ENCODE measurements at regions not wholly inside any gene's neighbourhood (a gene's known extent, or its start where the extent isn't known, plus 50 kb on each side); places are given as distances from the start of the nearest gene placed in this dataset.
"Not testable (repeated sequence)": the region's sequence is repeated elsewhere in the genome, so short reads cannot be mapped to it uniquely, and the experiment has no call there.

DNA sequence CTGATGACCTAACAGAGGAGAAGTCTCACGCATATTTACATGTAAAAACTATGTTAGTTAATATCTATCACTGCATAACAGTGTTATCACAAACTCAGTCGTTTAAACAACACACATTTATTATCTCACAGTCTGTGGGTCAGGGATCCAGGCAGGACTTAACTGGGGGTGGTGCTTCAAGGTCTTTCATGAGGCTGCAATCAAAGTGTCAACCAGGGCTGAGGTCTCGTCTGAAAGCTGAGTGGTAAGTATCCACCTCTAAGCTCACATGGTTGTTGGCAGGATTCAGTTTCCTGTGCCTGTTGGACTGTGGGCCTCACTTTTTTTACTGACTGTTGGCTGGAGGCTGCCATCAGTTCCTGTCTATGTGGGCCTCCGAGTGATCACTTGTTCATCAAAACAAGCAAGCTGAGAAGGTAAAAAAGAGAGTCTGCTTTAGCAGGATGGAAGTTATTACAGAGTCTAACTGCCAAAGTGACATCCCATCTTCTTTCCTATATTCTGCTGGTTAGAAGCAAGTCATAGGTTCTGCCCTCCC is 188.6 kb downstream of the CARTPT start:
- FAIRE-seq = no peak

DNA sequence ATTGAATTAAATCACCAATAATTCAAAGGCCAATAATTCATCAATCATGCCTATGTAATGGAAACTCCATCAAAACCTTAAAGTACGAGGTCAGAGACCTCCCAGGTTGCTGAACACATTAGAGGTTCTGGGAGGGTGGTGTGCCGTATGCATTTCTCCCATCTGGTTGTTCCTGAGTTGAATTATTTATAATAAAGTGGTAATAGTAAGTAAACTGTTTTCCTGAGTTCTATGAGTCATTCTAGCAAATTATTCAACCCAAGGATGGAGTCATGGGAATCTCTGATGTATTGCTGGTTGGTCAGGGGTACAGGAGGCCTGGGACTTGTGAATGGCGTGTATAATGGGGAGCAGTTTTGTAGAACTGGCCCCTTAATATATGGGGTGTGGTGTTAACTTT is 191.7 kb downstream of the CARTPT start:
- no peak for FAIRE-seq

DNA sequence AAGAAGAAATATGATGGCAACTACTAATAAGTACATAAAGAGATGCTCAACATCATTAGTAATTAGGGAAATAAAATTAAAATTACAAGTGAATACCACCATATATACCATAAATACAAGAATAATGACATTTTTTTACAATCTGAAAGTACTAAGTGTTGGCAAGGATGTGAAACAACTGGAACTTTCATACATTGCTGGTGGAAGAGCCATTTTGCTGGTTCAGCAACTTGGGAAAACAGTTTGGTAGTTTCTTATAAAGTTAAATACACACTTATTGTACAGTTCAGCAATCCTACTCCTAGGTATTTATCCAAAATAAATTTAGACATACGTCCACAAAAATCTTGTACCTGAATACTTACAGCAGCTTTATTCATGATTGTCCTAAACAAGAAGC is 192.9 kb downstream of the CARTPT start:
- no peak for FAIRE-seq

DNA sequence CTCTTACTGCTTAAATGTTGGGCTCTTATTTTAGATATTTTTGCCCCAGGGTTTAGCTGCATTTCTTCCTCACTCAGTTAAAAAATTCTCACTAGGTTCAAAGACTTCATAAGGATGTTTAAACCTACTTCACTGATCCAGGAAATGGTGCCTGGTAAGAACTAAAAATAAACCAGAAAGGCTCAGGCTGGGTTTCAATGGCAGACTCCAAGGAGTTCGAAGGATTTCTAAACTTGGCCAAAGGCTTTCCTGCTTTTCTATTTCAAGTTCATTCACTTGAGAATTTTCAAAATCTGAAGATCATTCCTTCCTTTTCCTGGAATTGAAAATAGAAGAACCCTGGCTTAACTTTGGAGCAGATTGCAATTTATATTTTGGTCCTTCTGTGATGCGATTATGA is 193.0 kb upstream of the MAP1B start:
- FAIRE-seq = no peak

DNA sequence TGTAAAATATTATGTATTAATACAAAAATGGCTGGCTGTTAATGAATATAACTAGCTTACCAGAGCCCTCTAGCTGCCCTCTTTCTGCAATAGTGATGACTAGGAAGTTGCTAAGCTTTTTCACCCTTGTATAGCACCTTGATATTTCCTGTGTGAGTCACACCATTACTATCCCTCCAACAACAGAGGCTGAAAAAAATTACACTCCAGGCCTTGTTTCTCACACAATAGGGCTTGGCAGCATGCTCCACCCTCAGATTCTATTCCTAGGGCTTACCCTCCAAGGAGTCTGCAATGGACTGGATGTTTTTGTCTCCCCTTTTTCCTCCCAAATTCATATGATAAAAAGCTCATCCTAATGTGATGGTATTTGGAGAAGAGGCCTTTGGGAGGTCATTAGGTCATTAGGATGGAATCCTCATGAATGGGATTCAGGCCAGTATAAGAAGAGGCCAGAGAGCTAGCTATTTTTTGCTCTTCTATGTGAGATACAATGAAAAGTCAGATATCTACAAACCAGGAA is 184.6 kb upstream of the MAP1B start:
- FAIRE-seq = no peak

DNA sequence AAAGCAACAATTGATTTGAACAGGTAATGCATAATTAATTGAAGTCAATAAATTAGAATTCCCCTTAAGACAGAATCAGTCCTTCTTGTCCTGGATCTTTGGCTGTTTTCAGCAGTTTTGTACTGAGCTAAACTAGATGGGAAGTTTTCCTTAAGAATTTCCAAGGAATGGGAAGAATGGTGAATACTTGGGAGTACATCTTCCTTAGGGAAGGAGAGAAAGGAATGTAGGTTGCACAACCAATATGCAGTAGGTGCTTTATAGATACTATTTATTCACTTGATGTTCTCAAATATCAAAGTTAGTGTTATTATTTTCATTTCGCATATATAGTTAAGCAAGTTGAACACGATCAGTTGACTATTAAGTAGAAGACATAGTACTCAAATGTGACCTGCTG is 183.5 kb upstream of the MAP1B start:
- FAIRE-seq = no peak

DNA sequence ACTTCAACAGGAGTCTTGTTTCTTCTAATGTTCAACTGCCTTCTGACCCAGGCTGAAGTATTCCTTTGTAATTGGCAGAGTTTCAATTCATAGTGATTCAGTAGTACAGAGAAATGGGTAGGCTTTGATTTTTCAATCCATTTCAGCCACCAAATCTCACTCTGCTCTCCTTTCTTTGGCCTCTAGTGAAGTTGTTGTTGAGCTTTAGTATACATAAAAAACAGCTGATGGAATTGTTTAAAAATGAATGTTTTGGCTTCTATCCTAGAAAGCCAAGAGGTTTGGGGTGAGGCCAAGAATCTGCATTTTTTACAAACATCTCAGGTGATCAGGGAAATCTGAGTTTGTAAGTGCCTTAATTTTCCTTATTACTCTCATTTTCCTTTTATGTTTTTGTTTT is 182.9 kb upstream of the MAP1B start:
- FAIRE-seq = no peak

DNA sequence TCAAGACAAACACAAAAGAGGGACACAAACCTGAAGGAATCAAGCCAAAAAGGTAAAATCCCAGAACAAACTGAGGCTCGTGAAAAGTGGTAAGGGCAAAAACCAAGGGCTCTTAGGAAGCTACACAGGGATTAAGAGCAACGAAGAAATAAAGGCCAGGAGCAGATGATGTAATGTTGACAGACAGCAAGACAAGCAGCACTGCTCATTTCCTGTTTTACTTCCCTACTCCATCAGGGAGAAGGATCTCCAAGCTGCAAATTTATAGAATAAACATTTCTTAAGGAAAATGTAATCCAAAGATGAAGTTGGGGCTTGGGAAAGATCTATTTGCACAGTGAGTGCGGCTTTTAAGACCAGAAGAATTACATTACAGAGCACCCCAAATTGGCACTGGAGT is 182.3 kb upstream of the MAP1B start:
- no peak for FAIRE-seq

DNA sequence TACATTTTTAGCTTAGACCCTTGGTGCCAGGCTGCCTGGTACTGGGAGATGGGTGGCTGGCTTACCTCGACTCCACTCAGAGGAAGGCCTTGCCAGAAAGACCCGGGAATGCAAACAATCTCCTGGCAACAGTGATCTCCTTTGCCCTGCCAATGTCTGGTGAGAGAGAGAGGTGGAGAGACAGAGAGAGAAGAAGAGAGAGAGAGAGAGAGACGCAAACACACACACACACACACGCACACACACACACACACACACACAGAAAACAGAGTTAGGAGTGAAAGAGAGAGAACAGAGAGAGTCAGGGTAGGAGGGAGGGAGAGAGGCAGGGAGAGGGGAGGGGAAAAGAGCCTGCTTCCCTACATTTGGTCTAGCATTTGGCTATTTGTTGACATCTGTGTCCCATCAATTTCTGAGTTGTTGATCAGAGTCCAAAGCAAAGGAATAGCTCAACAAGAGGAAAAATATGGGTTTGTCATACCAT is 181.6 kb upstream of the MAP1B start:
- no peak for FAIRE-seq

DNA sequence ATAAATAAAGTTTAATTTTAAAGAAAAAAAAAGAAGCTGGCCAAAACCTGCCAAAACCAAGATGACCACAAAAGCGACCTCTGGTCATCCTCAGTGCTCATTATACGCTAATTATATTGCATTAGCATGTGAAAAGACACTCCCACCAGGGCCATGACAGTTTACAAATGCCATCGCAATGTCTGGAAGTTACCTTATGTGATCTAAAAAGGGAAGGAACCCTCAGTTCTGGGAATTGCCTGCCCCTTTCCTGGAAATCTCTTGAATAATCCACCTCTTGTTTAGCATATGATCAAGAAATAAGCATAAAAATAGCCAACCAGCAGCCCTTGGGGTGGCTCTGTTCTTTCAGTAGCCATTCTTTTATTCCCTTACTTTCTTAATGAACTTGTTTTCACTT is 178.3 kb upstream of the MAP1B start:
- no peak for FAIRE-seq

DNA sequence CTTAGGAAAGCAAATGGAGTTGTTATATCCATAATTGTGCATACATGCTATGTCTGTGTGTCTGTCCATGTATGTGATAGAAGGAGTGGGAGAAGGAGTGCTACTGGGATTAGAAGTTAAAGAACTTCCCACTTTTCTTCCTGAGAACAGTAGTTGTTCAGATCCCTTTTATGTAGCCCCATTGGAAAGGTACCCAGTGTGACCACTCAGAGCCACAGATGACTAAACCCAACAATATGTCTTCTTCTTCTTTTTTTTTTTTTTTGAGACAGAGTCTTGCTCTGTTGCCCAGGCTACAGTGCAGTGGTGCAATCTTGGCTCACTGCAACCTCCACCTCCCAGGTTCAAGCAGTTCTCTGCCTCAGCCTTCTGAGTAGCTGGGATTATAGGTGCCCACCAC is 176.7 kb upstream of the MAP1B start:
- FAIRE-seq = not testable (repeated sequence)

DNA sequence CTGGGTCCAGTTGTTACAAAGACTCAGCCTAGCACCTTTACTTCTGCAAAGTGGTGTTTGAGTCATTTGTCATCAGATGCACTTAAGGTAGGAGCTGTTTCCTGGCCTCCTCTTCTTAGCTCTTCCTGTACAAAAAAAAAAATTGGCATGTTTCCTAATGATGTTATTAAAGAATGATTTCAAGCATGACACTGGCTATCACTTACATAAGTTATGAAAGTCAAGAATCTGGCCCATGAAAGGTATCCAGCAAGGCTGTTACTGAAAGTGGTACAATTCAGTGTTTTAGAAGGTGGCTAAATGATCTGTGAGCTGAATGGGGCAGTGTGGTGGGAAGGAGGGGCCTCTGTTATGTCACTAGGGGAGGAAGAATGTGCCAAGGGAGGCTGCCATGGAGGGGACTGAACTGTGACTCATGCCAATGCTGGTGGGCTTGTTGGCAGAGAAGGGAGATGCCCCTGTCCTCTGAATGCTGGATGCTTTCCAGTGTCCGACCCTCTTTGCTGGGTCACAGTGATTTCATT is 175.1 kb upstream of the MAP1B start:
- FAIRE-seq = no peak

DNA sequence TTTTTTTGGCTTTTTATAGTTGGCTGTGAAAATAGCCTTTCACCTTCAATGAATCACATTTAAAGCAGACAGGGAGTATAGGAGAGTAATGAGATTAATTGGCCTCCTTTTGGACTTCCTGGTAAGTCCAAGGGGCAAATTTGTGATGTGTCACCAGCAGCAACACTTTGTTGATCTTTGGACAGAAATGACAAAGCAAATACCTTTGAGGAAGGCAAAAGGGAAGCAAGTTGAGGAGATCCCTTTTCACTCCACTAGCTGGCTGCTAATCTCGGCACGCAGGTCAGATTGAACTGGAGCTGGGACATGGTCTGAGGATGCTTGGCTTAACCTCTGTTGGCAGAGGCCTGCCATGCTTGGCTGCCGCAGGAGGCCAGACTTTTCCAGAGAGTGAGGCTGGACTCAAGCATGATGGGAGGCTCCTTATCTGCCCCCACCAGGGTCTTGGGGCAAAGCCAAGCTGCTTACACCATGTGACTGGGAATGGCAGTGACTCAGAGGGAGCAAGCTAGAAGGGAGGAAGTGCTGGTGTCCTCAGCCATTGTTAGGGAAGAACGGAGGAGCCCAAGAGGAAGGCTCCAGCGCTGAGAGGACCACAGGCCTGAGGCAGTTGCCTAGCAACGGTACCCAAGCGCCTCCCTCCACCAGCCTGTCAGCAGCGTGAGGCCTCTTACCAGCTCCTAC is 174.5 kb upstream of the MAP1B start:
- no peak for FAIRE-seq

DNA sequence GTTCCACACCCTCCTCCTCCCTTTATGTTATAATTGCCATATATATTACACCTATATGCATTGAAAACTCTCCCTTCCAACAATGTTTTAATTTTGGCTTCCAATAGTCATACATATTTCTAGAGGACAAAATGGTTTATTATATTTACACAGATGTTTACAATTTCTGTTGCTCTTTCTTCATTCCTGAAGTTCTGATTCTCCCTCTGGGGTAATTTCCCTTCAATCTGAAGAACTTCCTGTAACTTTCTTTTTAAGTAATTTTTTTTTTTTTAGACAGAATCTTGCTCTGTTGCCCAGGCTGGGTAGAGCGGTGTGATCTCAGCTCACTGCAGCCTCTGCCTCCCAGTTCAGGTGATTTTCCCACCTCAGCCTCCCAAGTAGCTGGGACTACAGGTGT is 173.0 kb upstream of the MAP1B start:
- no peak for FAIRE-seq

DNA sequence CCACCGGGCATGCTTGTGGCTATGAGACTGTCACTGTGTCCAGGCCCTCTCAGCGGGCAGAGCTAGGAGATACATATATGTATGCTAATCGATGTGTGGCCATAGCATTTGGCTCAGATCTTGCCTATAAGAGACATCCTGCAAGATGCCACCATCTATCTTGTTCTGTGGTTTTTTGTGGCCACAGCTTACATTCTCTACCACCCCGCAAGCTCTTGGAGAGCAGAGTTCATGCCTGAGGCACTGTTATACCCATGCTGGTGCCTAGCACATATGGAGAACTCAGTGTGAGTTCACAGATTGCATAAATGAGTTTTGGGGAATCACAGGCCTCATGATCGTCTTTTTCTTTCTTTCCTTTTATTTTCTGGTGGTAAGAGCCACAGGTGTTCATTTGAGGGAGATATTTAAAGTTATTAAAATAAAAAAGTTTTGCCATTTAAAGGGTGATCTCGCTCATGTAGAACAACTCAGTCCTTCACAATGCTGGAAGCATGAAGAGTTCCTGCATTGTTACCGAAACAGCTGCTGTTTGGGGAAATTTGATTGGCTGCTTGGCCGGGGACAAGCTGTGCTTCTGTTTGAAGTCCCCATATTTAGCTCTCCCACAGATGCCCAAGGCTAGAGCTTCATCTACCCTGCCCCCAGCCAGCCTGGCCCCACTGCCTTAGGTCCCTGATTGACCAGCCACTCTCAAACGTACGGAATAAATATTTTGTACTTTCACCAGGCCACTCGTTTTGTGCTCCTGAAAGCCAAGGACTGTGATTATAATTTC is 169.2 kb upstream of the MAP1B start:
- FAIRE-seq = no peak

DNA sequence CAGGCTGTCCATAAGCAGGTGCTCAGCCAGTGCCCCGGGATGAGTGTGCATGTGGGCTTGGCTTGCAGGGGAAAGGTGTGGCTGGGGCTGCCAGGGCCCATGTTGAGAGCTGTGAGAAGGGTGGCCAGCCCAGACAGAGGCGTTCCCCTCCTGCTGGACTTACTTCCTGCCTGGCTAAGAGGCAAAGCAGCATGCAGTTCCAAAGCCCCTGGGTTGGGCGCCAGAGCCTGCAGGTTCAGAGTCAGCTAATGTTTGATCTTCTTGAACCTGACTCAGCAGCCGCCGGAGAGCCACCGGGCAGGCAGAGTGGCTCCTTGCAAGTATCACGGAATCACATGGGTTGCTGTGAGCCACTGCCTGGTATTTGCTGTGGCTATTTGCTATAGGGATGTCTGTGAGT is 168.4 kb upstream of the MAP1B start:
- no peak for FAIRE-seq

DNA sequence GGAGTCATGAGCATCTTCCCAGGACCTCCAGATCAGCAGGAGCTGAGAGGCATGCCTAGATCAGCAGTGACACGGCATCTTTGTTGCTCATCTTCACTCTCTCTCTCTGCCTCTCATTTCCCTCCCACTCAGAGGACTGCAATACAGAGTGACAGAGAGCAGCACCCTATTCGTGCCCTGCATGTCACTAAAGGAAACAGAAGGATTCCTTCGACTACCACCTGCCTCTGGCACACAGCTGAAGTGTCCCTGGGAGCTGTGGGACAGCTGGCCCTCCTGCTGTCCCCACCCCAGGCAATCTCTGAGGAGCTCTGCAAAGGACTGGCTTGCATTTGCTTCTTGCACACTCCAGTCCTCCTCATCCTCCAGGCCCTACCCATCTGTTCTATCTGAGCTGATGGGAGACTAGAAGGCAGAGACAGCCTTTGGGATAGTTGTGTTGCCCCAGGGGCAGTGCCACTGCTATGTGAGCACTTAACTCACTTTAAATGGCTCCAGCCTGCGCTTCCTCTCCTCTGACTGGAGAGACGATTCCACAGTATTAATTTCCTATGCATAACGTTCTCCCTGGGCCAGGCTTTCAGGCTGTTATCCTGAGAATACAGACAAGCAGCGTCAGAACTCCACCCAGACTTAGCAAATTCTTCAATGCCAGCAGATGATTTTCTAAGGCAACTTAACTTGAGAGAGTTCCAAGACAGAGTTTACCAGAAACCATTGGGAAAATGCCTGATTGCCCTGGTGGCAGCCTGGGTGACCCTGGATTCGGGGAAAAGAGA is 167.6 kb upstream of the MAP1B start:
- no peak for FAIRE-seq

DNA sequence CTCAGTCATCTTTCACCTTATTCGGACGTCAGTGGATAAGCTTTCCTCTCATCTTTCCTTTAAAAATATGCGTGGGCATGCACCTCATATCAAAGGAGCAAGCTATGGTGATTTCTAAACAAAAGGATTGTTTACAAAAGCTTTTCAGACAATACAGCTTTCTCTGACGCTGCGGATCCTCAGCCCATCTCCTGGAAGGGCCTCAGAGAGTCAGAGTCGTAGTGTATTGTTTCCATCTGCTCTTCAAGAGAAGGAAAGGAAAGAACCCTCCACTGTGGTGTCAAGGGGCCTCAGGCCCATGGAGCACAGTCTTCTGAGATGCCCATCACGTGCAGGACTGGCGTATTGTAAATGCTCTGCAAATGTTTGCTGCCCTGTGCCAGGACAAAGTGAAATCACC is 163.4 kb upstream of the MAP1B start:
- FAIRE-seq = no peak

DNA sequence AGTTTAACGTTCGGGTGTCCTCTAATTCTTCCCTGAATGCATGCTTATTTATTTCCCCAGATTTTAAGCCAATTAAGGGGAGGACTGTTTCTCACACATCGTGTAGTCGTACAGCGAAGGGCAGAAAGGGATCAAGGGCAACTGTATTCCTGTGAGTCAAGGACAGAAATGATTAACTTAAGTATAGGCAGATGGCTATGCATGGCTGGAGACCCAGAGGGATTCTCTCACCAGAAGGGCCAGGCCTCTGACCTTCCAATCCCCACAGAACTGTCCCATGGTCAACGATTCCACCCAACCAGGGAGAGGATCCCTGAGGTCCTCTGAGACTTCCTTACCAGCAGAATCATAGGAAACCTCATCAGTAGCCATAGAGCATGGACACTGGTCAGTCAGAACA is 161.8 kb upstream of the MAP1B start:
- no peak for FAIRE-seq

DNA sequence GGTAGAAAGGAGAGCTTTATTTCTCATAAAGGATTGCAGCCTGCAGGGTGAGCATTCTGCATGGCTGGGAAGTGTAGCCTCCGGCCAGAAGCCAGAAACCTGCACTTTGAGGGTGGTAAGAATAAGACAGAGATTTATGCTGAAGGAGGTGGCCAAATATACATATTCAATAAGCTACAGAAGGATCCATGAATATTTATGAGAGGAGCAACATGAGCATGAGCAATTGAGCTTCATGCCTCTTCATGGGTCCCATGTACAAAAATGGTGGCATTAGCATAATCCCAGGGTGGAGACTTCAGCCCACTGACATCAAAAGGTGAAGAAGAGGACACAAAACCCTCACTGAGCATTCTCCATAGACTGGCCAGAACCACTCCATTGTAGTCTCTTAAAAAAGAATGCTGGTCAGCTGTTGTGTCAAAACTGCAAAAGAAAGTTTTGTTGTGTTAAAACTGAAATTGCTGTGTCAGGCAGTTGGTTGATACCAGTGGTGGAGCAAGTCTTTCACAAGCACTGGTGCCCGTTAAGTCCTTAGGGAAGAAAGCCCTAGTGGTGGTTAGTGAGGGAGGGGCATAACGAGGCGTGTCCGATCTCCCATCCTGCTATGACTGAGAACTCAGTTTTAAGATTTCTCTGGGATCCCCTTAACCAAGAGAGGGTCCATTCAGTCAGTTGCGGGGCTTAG is 160.8 kb upstream of the MAP1B start:
- FAIRE-seq = no peak

DNA sequence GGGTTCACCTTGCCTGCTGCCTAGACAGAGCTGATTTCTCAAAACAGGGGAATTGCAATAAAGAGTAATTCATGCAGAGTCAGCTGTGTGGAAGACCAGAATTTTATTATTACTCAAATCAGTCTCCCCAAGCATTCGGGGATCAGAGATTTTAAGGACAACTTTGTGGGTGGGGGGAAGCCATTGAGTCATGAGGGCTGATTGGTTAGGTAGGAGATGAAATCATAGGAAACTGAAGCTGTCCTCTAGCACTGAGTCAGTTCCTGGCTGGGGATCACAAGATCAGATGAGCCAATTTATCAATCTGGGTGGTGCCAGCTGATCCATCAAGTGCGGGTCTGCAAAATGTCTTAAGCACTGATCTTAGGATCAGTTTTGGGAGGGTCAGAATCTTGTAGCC is 159.1 kb upstream of the MAP1B start:
- FAIRE-seq = no peak

DNA sequence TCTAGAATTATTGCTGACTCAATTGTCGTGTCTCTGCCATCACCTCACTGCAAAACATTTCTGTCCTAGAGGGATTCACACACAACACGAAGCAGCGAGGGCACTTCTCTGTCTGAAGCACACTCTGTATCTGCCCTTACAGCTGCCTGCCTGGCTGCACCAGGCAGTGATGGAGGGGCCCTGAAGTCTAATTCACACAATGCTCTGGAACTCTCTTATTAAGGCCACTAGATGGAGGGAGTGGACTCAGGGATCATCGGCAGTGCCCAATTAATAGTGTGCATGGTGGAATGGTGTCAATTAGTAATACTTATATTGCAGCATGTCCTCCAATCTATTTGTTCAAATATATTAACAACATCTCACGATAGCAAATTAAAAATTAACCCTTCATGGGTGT is 157.5 kb upstream of the MAP1B start:
- no peak for FAIRE-seq

DNA sequence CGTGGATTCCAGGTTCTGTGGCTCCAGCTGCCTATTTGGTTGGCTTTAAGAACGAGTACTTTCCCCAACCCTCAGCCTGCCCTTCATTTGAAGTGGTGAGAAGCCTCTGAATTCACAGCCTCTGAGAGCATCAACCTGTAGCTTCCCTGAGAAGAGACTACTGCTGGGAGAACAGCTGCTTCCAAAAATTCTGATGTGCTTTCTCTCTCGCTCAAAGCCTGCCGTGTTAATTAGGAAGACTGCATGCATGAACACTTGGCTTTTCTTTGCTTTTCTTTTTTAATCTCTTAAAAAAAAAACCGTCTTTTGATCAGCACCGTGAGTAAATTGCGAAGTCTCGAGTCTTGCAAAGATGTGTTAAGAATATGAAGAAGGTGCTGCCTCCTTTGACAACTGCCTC is 153.4 kb upstream of the MAP1B start:
- no peak for FAIRE-seq

Measured in G401.6 (cell line).